Endothelial cell of umbilical vein (primary cell): ENCODE measurements at regions not wholly inside any gene's neighbourhood (a gene's known extent, or its start where the extent isn't known, plus 50 kb on each side); places are given as distances from the start of the nearest gene placed in this dataset.

Source experiments
- BruUV-seq: library from RNA; stranded (reverse); fragments of 400-500 nt; replicated peaks from 2 replicates; lab custom pipeline; 2021; lab: Mats Ljungman, UMichigan
- CTCF ChIA-PET: fragments of 300-600, 350-600 bp; sonication (Branson Sonifier 250); formaldehyde crosslinking; loops from one replicate; lab custom pipeline; 2021; ENCODE audit warnings: antibody characterized with exemption, inconsistent platforms; lab: Charles Lee
- POLR2A ChIA-PET: fragments of 300-600, 350-600 bp; sonication (Branson Sonifier 250); formaldehyde crosslinking; loops from one replicate; lab custom pipeline; 2021; ENCODE audit warnings: antibody characterized with exemption, inconsistent platforms; lab: Charles Lee
- DNase-seq: peaks from one replicate; pipeline ENCODE4 v3.0.0-alpha.2; 2011; ENCODE audit warnings: low read depth, low spot score
- FAIRE-seq: peaks from 2 replicates; lab custom pipeline; 2011; peaks lifted over from hg19 to GRCh38; lab: Jason Lieb, UNC
- H2AFZ ChIP-seq: 2 replicates; pipeline ENCODE4 v1.6.0; 2012; ENCODE audit warnings: low read depth, low read length, control low read depth, inconsistent platforms
- H3K27ac ChIP-seq: 2 replicates; pipeline ENCODE4 v1.5.1; 2011; ENCODE audit warnings: low read depth, mild to moderate bottlenecking, control low read depth, low read length, moderate library complexity; ENCODE audit not compliant: insufficient read depth
- H3K27me3 ChIP-seq, 2 experiments: 2 replicates each; pipeline versions ENCODE4 v1.6.0 to v1.6.1; 2011; ENCODE audit warnings: low read length in 2 of 2, mixed read lengths in 1 of 2; ENCODE audit not compliant: control insufficient read depth in 2 of 2, insufficient read depth in 2 of 2
- H3K36me3 ChIP-seq, 2 experiments: 2 replicates in 1 of 2; 3 replicates in 1 of 2; pipeline ENCODE4 v1.5.1; 2011; ENCODE audit warnings: low read length in 2 of 2, mild to moderate bottlenecking in 1 of 2, moderate library complexity in 1 of 2; ENCODE audit not compliant: control insufficient read depth in 2 of 2, insufficient read depth in 2 of 2; ENCODE audit errors: extremely low read depth in 1 of 2
- H3K4me1 ChIP-seq: 3 replicates; pipeline ENCODE4 v1.5.1; 2011; ENCODE audit warnings: mild to moderate bottlenecking, low read length; ENCODE audit not compliant: control insufficient read depth, insufficient read depth; ENCODE audit errors: extremely low read depth
- H3K4me2 ChIP-seq: 2 replicates; pipeline ENCODE4 v1.6.1; 2011; ENCODE audit warnings: low read length, control low read depth, mixed read lengths; ENCODE audit not compliant: insufficient read depth
- H3K4me3 ChIP-seq, 3 experiments: fragments of 200-600 bp in 1 of 3; sonication (generic), shearing (Covaris generic) in 1 of 3; replicated peaks in 1 of 3; 2 replicates each; pipeline ENCODE4 v1.5.1; 2011 to 2016; ENCODE audit warnings: control low read depth in 3 of 3, low read length in 3 of 3, mild to moderate bottlenecking in 2 of 3, inconsistent platforms in 1 of 3, low read depth in 1 of 3, moderate library complexity in 1 of 3; ENCODE audit not compliant: insufficient read depth in 1 of 3
- H3K79me2 ChIP-seq: 2 replicates; pipeline ENCODE4 v1.6.0; 2012; ENCODE audit warnings: low read length, inconsistent platforms; ENCODE audit not compliant: control insufficient read depth, insufficient read depth
- H3K9ac ChIP-seq: replicated peaks from 2 replicates; pipeline ENCODE3; 2011; ENCODE audit warnings: low read length, control low read depth; ENCODE audit not compliant: insufficient read depth; ENCODE audit errors: extremely low read depth
- H3K9me1 ChIP-seq: replicated peaks from 3 replicates; pipeline ENCODE4 v1.6.0; 2011; ENCODE audit warnings: mild to moderate bottlenecking, low read length; ENCODE audit not compliant: control insufficient read depth, insufficient read depth; ENCODE audit errors: extremely low read depth
- H3K9me3 ChIP-seq: replicated peaks from 2 replicates; pipeline ENCODE4 v1.5.1; 2012; ENCODE audit warnings: low read length, inconsistent platforms; ENCODE audit not compliant: control insufficient read depth, insufficient read depth
- H4K20me1 ChIP-seq: replicated peaks from 2 replicates; pipeline ENCODE3; 2011; ENCODE audit warnings: mild to moderate bottlenecking, low read length; ENCODE audit not compliant: control insufficient read depth, insufficient read depth; ENCODE audit errors: extremely low read depth
- CTCF ChIP-seq, 2 donors: IDR thresholded peaks; 1 replicate in 1 of 2; 2 replicates in 1 of 2; pipeline ENCODE4 v1.5.1; 2011; ENCODE audit warnings: low read length in 2 of 2, mild to moderate bottlenecking in 2 of 2, moderate library complexity in 2 of 2, control low read depth in 1 of 2, inconsistent platforms in 1 of 2, low read depth in 1 of 2; ENCODE audit not compliant: insufficient read depth in 1 of 2; ENCODE audit errors: extremely low read depth in 1 of 2
- EZH2 ChIP-seq: IDR thresholded peaks from 2 replicates; pipeline ENCODE4 v1.6.1; 2012; ENCODE audit warnings: borderline replicate concordance, low read depth, mild to moderate bottlenecking, moderate library complexity, low read length, inconsistent platforms; ENCODE audit not compliant: severe bottlenecking
- FOS ChIP-seq: IDR thresholded peaks from 2 replicates; pipeline ENCODE4 v1.6.1; 2011; ENCODE audit warnings: mild to moderate bottlenecking, low read length, moderate library complexity, borderline replicate concordance; ENCODE audit not compliant: insufficient read depth
- GATA2 ChIP-seq: IDR thresholded peaks from 2 replicates; pipeline ENCODE4 v1.7.0; 2011; ENCODE audit warnings: low read depth, mild to moderate bottlenecking, moderate library complexity, mixed read lengths, low read length; ENCODE audit not compliant: insufficient read length, insufficient read depth
- JUN ChIP-seq: IDR thresholded peaks from 2 replicates; pipeline ENCODE4 v1.6.1; 2011; ENCODE audit warnings: borderline replicate concordance, low read depth; ENCODE audit not compliant: insufficient read length, insufficient read depth
- MAX ChIP-seq: IDR thresholded peaks from 2 replicates; pipeline ENCODE4 v1.6.1; 2011; ENCODE audit not compliant: insufficient read depth, insufficient read length
- MYC ChIP-seq: IDR thresholded peaks from one replicate; pipeline ENCODE4 v1.6.1; 2011; ENCODE audit warnings: mild to moderate bottlenecking, low read depth, low read length
- POLR2A ChIP-seq: IDR thresholded peaks from 2 replicates; pipeline ENCODE4 v1.6.1; 2012; ENCODE audit warnings: low read depth, mild to moderate bottlenecking, control low read depth, low read length
- POLR2AphosphoS5 ChIP-seq: IDR thresholded peaks from 2 replicates; pipeline ENCODE4 v1.6.1; 2012; ENCODE audit warnings: low read depth, mild to moderate bottlenecking, control low read depth, low read length, moderate library complexity; ENCODE audit not compliant: insufficient read depth
- dilution Hi-C: fragments of 300-500 bp; cut with MboI; formaldehyde crosslinking; loops from one replicate; pipeline ENCODE4 v1.15.0; 2019; ENCODE audit warnings: low sequenced_read_pairs; ENCODE audit not compliant: extremely low pct_ligation_motif_present
- intact Hi-C: fragments of 100-400 bp; cut with micrococcal nuclease; formaldehyde crosslinking; loops from one replicate; pipeline ENCODE4 v1.10.0; 2022

GRCh38 chr15:69628256-69629093 lies 175.9 kb downstream of the RPLP1 start:
- H3K4me2 ChIP-seq: no peak overlapping the region
- H3K27me3 ChIP-seq: no peaks in the 10 kb centered on the region
- H3K9me3 ChIP-seq: no peaks in the 10 kb centered on the region
- BruUV-seq: no TSS peak
- H3K36me3 ChIP-seq: no peaks in the 10 kb centered on the region
- ChIA-PET POLR2A (no interaction called here), CTCF (interaction anchor here (0.6 kb wide), 1 partner anchor 12 kb away, joined by 3 read pairs; no protein-coding TSS in a partner anchor)
- no peaks in the 10 kb centered on the region for H3K9me1 ChIP-seq
- H3K4me1 ChIP-seq: no peaks in the 10 kb centered on the region
- no peaks in the 10 kb centered on the region for H4K20me1 ChIP-seq
- H3K79me2 ChIP-seq: no peaks in the 10 kb centered on the region
- H3K9ac ChIP-seq: no peak overlapping the region
- no peak overlapping the region for H3K4me3 ChIP-seq
- DNase-seq: no peak
- H2AFZ ChIP-seq: no peak overlapping the region
- intact Hi-C loops (no loop called here), dilution Hi-C loops (no loop called here)
- no peak overlapping the region for H3K27ac ChIP-seq
- no peak for FAIRE-seq
- TF ChIP-seq GATA2: no peak

GRCh38 chr15:69629631-69630161 lies 177.1 kb downstream of the RPLP1 start:
- no TSS peak for BruUV-seq
- no peaks in the 10 kb centered on the region for H3K4me1 ChIP-seq
- dilution Hi-C loops: no loop called here

More at GRCh38 chr15:69629631-69630161, 177.1 kb downstream of the RPLP1 start:
- Histone ChIP-seq H3K4me3 (no peak overlapping the region), H3K9me3 (no peaks in the 10 kb centered on the region), H4K20me1 (no peaks in the 10 kb centered on the region), H3K4me2 (no peak overlapping the region), H3K27me3 (peaks cover 0 to 2% of the 10 kb centered on the region in 2 experiments), H2AFZ (no peak overlapping the region), H3K9ac (no peak overlapping the region), H3K36me3 (no peaks in the 10 kb centered on the region), H3K9me1 (no peaks in the 10 kb centered on the region), H3K79me2 (no peaks in the 10 kb centered on the region), H3K27ac (no peak overlapping the region)
- POLR2A ChIA-PET: no interaction called here
- CTCF ChIA-PET: no interaction called here
- DNase-seq (no peak), FAIRE-seq (no peak)
- TF ChIP-seq EZH2 (no peak), MYC (no peak), JUN (no peak), POLR2A (no peak), CTCF (IDR thresholded peaks at IDR 0.05; ENCODE audit: extremely low read depth in 1 of 2, insufficient read depth in 1 of 2, low read depth in 1 of 2, low read length in 2 of 2) (no peak), GATA2 (no peak), POLR2AphosphoS5 (no peak), FOS (no peak), MAX (no peak)
- intact Hi-C loops: no loop called here
